NCI-H2227 treated with DMSO at 0.1 percent for 48 hours (cell line): ENCODE measurements at regions not wholly inside any gene's neighbourhood (a gene's known extent, or its start where the extent isn't known, plus 50 kb on each side); places are given as distances from the start of the nearest gene placed in this dataset.

Experiments used
- DNase-seq: peaks from one replicate; lab custom pipeline; 2025; lab: John Stamatoyannopoulos, UW

- DNase-seq, result no peak
Observed at GRCh38 chr3:30069056-30069455, 537.3 kb upstream of the TGFBR2 start.

- peak; percentile 23 for DNase-seq
Observed at GRCh38 chr3:30073040-30073439, 533.4 kb upstream of the TGFBR2 start.

DNA sequence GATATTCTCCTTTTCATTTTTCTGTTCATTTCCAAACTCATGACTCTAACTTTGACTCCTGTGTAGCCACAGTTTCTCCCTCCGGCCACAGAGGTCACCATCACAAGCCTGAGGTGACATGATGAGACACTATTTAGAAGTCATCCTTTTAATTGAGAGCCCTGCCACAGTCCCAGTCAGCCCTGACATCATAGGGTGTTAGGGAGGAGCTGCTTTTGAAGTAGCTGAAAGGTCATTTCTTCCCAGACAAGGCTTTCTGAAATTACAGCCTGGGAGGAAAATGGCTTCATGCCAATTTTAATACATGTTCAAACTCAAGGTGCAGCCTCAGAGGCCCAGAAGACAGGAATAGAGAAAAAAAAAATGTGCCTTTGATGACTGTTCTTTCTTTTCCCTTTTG, 532.8 kb upstream of the TGFBR2 start:
- peak; percentile 84 for DNase-seq

- DNase-seq, result no peak
Observed at GRCh38 chr3:30075514-30075913, 530.9 kb upstream of the TGFBR2 start.

DNA sequence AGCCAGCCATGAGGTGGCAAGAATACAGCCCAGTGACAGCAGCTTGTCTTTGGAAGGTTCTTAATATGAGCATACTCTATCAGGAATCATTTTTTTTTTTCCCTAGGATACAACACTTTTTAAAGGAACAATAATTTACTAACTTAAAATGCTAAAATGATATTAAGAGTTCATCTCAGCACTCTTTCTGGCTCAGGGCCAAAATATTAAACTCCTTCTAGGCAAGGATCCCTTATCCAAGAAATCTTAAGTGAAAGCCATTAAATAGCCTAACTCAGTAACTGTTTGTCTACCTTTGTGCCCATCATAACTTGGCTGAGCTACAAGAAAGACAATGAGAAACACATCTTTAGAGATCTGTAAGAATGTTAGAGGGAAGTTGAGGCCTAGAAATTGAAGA, 529.5 kb upstream of the TGFBR2 start:
- no peak for DNase-seq

GRCh38 chr3:30077746-30078145, 528.7 kb upstream of the TGFBR2 start:
- no peak for DNase-seq

DNA sequence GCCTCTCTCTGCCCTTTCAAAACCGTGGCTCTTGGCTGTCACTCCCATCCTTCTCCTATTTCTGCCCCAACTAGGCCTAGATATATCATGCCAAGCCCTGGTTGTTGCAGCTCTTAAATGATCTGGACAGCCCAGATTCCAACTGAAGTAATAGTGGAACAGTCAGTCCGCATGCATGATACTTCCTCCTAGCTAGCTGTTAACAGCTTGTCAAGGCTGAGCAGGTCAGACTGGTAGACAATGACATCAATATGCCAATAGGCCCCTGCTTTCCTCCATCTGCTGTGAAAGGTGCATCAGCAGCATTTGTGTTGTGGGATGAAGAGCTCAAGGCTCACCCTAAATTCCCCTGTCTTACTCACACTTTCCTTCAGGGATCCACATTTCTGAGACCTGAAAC, 527.7 kb upstream of the TGFBR2 start:
- DNase-seq, result no peak

DNA sequence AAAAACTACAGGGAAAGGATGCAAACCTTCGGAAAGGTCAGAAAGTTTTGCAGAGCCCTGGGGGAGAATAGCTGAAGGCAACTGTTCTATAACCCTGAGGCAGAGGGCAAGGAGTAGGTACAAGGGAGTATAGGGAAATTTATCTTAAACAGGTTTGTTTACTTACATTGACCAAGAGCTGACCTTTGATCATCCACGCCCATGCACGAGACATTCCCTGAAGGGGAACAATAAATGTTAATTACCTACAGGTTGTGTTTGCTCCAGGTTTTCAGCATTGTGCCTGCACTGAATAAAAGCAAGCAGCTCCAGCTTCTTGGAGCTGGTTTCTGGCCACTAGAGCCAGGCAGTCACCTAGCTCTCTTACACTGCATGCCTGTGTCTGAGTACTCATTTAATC, 524.5 kb upstream of the TGFBR2 start:
- no peak for DNase-seq

GRCh38 chr3:30082652-30083051, 523.7 kb upstream of the TGFBR2 start:
- no peak for DNase-seq

DNA sequence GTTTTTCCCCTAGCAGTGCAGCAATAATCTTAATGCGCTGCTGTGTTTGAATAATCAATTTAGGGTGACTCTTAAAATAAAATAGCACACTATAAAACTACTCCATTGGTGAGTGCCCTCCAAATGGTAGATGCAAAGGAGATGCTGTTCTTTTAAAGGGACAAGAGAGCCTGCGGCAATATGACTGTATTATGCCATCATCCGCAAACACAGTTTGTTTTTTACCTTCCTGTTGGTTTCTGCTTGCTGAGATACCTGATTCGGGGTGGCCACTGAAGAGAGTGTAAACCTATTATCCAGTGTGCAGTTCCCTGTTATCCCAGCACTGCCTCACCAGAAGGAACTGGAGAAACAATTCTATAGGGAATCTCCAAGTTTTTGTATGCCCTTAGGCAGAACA, 523.1 kb upstream of the TGFBR2 start:
- DNase-seq, result no peak

- DNase-seq, result no peak
Observed at GRCh38 chr3:30084316-30084715, 522.1 kb upstream of the TGFBR2 start.

- DNase-seq, result no peak
Observed at GRCh38 chr3:30084971-30085403, 521.4 kb upstream of the TGFBR2 start.

GRCh38 chr3:30085486-30085885, 520.9 kb upstream of the TGFBR2 start:
- DNase-seq, result no peak

- DNase-seq, result no peak
Observed at GRCh38 chr3:30091686-30092085, 514.7 kb upstream of the TGFBR2 start.

DNA sequence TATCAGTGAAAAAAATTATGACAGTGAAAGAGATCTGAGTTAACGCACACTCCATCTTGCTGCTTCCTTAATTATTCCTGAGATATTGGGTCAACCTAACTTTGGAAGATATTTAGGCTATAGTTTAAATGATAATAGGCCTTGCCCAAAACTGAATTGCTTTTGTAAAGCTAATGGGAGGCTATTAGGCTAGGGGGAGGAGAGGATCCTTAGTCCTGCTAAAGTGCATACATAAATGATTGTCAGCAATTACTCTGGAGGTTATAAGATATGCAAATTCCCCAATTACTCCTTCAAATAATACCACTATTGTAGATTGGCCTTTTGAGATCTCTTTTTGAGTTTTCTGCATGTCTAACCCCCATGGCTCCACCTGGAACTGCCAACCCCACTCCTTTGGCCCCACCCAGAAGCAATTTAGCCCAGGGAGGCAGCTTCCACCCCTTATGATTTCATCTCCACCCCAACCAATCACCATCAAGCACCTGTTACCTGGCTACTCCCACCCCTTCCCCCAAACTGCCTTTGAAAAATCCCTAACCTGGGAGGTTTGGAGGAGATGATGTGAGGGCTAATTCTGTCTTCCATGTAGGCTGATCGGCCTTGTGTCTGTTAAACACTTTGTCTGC, 509.3 kb upstream of the TGFBR2 start:
- DNase-seq, result no peak

GRCh38 chr3:30098243-30098642, 508.2 kb upstream of the TGFBR2 start:
- DNase-seq, result no peak

- no peak for DNase-seq
Observed at GRCh38 chr3:30098653-30099455, 507.5 kb upstream of the TGFBR2 start.

DNA sequence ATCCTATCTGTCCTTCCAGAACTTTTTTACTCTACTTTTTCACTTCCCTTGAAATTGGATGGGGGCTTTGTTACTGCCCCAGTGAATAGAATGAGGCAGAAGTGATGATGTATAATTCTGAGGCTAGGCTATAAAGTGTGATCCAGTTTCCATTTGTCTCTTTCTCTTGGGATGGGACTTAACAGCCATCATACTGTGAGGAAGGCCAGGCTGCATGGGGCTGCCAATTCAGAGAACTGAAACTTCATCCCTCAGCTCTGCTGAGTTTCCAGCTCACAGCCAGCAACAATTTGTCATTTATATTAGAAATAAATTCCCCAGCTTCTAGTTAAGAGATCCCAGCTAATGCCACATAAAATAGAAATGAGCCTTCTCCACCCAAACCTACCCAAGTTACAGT, 504.0 kb upstream of the TGFBR2 start:
- no peak for DNase-seq

DNA sequence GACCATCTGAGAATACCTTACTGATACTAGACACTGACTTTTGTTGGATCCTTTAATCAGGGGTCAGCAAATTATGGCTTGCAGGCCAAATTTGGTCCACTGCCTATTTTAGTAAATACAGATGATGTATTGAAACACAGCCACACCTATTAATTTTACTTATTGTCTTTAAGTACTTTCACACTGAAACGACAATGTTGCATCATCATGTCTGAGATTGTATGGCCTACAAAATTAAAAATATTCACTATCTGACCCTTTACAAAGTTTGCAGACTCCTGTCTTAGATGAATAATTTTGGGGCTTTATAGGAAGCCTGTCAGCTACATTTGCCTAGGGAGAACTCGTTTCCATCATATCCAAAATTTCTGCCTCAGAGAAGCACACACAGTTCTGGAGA, 503.2 kb upstream of the TGFBR2 start:
- no peak for DNase-seq

DNA sequence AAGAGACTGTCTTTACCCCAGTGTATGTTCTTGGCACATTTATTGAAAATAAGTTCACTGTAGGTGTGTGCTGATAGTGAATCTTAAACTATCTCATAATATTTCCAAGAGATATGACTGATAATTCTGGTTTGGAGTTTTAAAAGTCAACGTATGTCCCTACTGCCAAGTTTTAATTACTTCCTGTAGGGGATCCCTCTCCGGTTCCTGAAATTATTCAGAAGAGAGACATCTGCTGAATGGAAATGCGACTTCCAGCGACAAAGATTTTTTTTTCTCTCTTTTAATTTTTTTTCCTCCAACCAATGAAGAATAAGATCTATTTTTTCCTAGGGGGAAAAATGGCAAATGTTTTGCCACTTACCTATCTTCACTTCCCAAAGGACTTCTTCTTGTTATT, 498.9 kb upstream of the TGFBR2 start:
- no peak for DNase-seq

GRCh38 chr3:30112411-30112810, 494.0 kb upstream of the TGFBR2 start:
- no peak for DNase-seq

DNA sequence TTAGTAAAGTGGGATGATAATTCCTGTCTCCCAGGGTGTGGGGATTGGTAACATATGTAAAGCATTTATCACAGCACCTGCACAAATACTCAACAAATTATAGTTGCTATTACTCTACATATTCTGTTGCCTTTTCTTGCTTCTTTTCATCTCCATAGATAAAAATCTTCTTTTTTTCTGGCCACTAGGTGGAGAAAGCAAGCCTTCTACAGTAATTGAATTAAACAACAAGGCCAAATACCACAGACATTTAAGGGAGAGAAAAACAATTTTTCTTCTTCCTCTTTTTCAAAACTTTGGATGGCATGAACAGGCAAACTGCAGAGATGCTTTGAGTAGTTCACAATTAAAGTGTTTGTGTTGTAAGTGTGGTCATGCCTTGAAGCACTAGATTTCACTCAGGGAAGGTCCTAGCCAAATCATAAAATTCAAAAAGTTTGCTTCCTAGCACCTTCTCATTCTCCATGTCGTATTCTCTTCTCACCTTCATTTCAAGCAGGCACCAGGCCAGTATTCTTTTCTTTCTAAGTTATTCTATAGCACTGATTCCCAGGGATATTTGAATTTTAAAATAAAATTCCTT, 493.4 kb upstream of the TGFBR2 start:
- no peak for DNase-seq

- DNase-seq, result no peak
Observed at GRCh38 chr3:30113906-30114305, 492.5 kb upstream of the TGFBR2 start.
